GM18951 (cell line): ENCODE measurements at regions not wholly inside any gene's neighbourhood (a gene's known extent, or its start where the extent isn't known, plus 50 kb on each side); places are given as distances from the start of the nearest gene placed in this dataset.

ENCODE experiments used
- POLR2A ChIP-seq: IDR thresholded peaks from 4 replicates; pipeline ENCODE4 v1.6.1; 2011; ENCODE audit warnings: mild to moderate bottlenecking; ENCODE audit not compliant: insufficient read length, insufficient read depth; ENCODE audit errors: extremely low read depth
- in situ Hi-C: fragments of 300-500 bp; cut with MboI; formaldehyde crosslinking; loops from one replicate; pipeline ENCODE4 v1.12.0; 2022; ENCODE audit warnings: low sequenced_read_pairs, mixed read lengths, inconsistent platforms; ENCODE audit not compliant: unreplicated experiment

GRCh38 chr10:118471863-118472262 lies 123.6 kb downstream of the PRLHR start:
- in situ Hi-C loops = no loop called here
- no peak for TF ChIP-seq POLR2A

- no peak for TF ChIP-seq POLR2A
- in situ Hi-C loops = no loop called here
Observed at GRCh38 chr10:118470470-118470869, 125.0 kb downstream of the PRLHR start.

- in situ Hi-C loops = no loop called here
- TF ChIP-seq POLR2A = no peak
Observed at GRCh38 chr10:118467200-118467599, 125.1 kb upstream of the FAM204A start.

GRCh38 chr10:118465300-118465874 lies 123.3 kb upstream of the FAM204A start:
- in situ Hi-C loops = no loop called here
- TF ChIP-seq POLR2A = no peak

- TF ChIP-seq POLR2A = no peak
- in situ Hi-C loops = no loop called here
Observed at GRCh38 chr10:118463740-118464139, 121.6 kb upstream of the FAM204A start.

- TF ChIP-seq POLR2A = no peak
- in situ Hi-C loops = no loop called here
Observed at GRCh38 chr10:118462401-118462800, 120.3 kb upstream of the FAM204A start.

- in situ Hi-C loops = no loop called here
- TF ChIP-seq POLR2A = no peak
Observed at GRCh38 chr10:118459642-118460193, 117.6 kb upstream of the FAM204A start.

GRCh38 chr10:118458957-118459641 lies 117.0 kb upstream of the FAM204A start:
- in situ Hi-C loops = no loop called here

GRCh38 chr10:118457824-118458428 lies 115.8 kb upstream of the FAM204A start:
- in situ Hi-C loops = no loop called here

More at GRCh38 chr10:118458957-118459641, 117.0 kb upstream of the FAM204A start:
- TF ChIP-seq POLR2A = no peak

GRCh38 chr10:118455181-118455695 lies 113.1 kb upstream of the FAM204A start:
- in situ Hi-C loops = no loop called here
- no peak for TF ChIP-seq POLR2A

More at GRCh38 chr10:118457824-118458428, 115.8 kb upstream of the FAM204A start:
- no peak for TF ChIP-seq POLR2A

- TF ChIP-seq POLR2A = no peak
- in situ Hi-C loops = no loop called here
Observed at GRCh38 chr10:118454211-118454610, 112.1 kb upstream of the FAM204A start.

- in situ Hi-C loops = no loop called here
- no peak for TF ChIP-seq POLR2A
Observed at GRCh38 chr10:118452098-118452497, 110.0 kb upstream of the FAM204A start.

- in situ Hi-C loops = loop anchor here (25.0 kb wide), 1 partner anchor 937 kb away; no protein-coding TSS in a partner anchor
- TF ChIP-seq POLR2A = no peak
Observed at GRCh38 chr10:118449521-118449920, 107.4 kb upstream of the FAM204A start.
